GOT3 (cell line): ENCODE measurements at regions not wholly inside any gene's neighbourhood (a gene's known extent, or its start where the extent isn't known, plus 50 kb on each side); places are given as distances from the start of the nearest gene placed in this dataset.
"Not testable (repeated sequence)": the region's sequence is repeated elsewhere in the genome, so short reads cannot be mapped to it uniquely, and the experiment has no call there.

Source experiments
- DNase-seq: peaks from one replicate; lab custom pipeline; 2025; ENCODE audit warnings: mixed read lengths; lab: John Stamatoyannopoulos, UW

GRCh38 chr4:138800421-138800820 lies 215.2 kb upstream of the NOCT start:
- no peak for DNase-seq

DNA sequence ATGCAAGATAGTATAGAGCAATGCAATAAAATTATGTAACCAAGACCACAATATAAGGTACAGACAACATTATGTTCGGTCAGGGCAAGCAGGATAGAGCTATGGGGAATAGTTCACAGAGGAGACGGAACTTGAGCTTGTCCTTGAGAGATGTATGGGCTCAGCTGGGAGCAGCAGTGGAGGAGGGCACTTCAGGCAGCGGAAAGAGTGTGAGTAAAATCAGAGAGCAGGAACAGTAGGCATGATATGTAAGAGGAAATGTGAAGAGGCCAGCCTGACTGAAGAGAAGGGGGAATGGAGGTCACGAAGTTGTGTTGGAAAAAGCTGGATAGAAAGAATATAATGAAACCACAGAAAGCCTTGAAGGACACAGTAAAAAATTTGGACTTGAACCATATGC lies 217.2 kb upstream of the NOCT start:
- no peak for DNase-seq

GRCh38 chr4:138797646-138798045 lies 217.9 kb upstream of the NOCT start:
- DNase-seq, result no peak

- DNase-seq, result no peak
These were observed 218.8 kb upstream of the NOCT start for GRCh38 chr4:138796761-138797160.

GRCh38 chr4:138790706-138791340 lies 224.8 kb upstream of the NOCT start:
- no peak for DNase-seq

DNA sequence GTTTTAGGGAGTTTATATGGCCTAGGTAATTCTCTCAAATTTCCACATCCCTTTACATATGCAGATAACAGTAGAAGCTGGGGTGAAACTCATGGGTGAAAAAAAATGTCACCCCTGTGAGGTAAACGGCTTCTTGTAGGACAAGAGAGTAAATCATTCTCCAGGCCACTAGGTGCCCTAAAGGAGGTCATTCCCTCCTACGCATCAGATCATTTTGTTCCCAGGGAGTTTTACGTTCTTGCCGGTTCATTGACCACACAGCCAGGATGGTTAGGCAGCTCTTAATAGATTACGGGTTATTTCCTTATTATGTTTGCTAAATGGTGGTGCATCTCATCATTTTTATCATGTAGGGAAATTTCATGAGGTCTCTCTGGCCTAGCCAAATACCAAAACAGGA lies 225.8 kb upstream of the NOCT start:
- no peak for DNase-seq

GRCh38 chr4:138788857-138789256 lies 226.7 kb upstream of the NOCT start:
- no peak for DNase-seq

GRCh38 chr4:138788267-138788790 lies 227.3 kb upstream of the NOCT start:
- no peak for DNase-seq

DNA sequence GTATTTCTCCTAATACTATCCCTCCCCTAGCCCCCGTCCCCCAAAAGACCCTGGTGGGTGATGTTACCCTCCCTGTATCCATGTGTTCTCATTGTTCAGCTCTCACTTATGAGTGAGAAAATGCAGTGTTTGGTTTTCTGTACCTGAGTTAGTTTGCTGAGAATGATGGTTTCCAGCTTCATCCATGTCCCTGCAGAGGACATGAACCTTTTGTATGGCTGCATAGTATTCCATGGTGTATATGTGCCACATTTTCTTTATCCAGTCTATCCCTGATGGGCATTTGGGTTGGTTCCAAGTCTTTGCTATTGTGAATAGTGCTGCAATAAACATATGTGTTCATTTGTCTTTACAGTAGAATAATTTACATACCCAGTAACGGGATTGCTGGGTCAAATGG lies 235.8 kb upstream of the NOCT start:
- not testable (repeated sequence) for DNase-seq

- no peak for DNase-seq
These were observed 239.7 kb upstream of the NOCT start for GRCh38 chr4:138775890-138776289.

DNA sequence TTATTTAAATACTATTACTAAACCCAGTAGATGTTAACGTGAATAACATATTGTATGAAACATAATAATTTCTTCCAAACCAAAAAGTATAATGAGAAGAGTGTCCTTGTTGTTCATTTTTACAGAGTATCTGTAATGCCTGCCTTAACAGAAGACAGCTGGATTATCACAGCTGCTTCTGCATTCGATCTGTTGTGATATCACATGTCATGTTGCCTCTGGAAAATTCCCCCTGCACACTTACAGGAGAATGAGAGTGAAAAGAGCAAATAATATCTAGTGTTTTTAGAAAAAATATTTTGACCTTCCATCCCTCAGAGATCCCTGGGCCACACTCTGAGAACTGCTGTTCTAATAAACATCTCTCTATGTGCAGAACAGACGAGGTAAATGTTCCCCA lies 240.1 kb upstream of the NOCT start:
- DNase-seq, result no peak

DNA sequence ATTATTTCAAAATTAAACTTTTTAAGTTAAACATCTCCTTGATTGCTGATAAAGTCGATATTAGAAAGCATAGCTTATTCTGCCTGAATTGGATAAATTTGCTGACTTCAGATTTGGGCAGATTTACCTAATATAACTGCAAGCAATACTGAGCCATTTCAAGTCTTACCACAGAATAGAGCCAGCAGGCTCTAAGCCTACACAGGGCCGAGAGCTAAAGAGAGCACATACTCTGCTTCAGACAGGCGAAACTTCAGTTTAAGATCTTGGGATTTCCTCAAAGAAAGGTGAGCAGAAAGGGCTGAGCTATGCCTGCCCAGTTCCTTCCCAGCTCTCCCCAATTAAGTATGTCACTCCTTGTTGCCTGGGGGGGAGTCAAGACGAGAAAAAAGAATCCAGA lies 240.6 kb upstream of the NOCT start:
- DNase-seq, result no peak

DNA sequence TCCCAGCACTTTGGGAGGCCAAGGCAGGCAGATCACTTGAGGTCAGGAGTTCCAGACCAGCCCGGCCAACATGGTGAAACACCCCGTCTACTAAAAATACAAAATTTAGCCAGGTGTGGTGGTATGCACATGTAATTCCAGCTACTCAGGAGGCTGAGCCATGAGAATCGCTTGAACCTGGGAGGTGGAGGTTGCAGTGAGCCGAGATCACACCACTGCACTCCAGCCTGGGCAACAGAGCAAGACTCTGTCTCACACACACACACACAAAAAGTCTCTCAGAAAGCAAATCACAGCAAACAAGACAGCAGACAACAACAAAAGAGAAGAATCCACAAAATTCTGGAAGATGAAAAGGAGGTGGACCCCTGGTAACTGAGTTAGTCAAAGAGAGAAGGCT lies 241.5 kb upstream of the NOCT start:
- DNase-seq, result not testable (repeated sequence)

- DNase-seq, result no peak
These were observed 242.3 kb upstream of the NOCT start for GRCh38 chr4:138773321-138773720.

DNA sequence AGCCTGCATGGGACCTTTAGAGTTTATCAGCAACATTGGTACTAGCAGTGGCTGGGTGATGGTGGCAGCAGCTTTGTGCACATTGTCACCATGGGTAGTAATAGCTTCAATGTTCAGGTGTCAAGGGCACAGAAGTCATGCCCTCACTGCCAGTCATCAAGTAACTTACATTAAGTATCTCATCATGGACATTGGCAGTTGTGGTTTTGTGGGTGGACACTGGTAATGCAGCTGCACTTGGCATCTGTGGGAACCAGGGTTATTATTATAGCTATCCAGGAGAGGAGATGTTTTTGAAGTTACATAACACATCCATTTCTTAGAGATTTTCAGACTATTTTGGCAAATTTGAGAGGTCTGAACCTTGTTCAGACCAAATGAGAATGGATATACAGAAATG lies 243.2 kb upstream of the NOCT start:
- no peak for DNase-seq

DNA sequence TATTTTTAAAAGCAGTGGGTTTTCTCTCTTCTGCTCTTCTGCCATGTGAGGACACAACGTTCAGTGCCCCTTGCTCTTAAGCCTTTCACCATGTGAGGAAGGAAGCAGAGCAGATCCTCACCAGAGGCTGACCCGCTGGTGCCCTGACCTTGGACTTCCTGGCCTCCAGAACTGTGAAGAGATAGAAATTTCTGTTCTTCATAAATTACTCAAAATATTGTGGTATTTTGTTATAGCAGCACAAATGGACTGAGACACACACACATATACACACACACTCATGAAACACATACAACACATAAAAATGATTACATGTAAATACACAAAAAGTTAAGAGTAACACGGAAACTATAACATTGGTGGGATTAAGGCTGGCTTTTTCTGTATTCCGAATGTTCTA lies 244.8 kb upstream of the NOCT start:
- DNase-seq, result no peak

GRCh38 chr4:138766332-138766731 lies 249.2 kb upstream of the NOCT start:
- DNase-seq, result no peak

- no peak for DNase-seq
These were observed 250.1 kb upstream of the NOCT start for GRCh38 chr4:138765442-138765841.

GRCh38 chr4:138761638-138762220 lies 253.9 kb upstream of the NOCT start:
- DNase-seq, result no peak

- DNase-seq, result no peak
These were observed 256.1 kb upstream of the NOCT start for GRCh38 chr4:138759554-138759902.

DNA sequence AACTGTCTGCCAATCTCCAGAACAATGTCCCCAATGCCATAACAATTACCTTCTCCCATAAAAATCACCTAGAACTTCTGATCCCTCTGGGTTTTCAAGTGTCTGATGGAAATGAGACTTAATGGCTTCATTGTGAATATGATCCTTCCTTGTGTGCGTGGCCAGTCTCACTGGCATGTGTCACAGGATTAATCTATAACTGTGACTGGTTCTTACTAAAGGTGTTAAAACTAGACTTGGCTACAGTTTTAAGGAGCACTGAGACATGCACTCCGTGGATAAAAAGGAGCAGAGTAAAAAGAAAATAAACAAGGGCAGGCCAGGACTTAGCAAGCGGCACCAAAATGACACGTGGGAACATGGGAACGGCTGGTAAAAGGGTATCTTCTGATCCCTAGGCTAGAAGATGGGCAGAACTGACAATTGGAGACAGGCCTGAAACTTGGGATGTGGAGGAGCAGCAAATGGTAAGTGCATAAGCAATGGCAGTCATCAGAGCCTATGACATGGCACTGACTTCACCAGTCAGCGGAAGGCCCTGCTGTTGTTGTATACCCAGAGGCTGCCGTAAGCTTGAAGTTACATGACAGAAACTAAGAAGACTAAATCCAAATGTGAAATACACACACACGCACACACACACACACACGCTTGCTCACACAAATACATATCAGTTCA lies 256.6 kb upstream of the NOCT start:
- no peak for DNase-seq

- DNase-seq, result no peak
These were observed 257.4 kb upstream of the NOCT start for GRCh38 chr4:138758196-138758595.

DNA sequence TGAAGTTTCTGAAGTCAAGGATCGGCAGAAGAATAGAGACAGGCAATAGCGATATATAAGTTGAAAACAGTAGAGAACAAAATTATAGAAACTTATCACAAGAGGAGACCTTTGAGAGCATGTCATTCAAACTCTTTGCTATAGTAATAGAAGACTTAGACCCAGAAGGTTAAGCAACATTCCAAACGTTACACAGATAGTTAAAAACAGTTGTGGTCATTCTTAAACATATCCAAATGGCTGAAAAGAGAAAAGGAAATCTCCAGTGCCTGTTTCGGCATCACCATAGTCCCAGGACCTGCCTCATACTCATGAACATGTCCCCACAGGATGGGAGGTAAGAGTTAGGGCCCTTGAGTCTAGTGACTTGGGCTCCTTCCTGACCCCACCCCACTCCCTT lies 258.1 kb upstream of the NOCT start:
- DNase-seq, result no peak

- no peak for DNase-seq
These were observed 259.1 kb upstream of the NOCT start for GRCh38 chr4:138756519-138756918.
